GM12878 (cell line): ENCODE measurements at regions not wholly inside any gene's neighbourhood (a gene's known extent, or its start where the extent isn't known, plus 50 kb on each side); places are given as distances from the start of the nearest gene placed in this dataset.

Experiments used
- ATAC-seq: fragments of 200-7000 bp; cut with Tn5 transposase; 3 replicates; pipeline ENCODE4 v1.9.1; 2020; ENCODE audit warnings: mild to moderate bottlenecking, moderate library complexity
- BruUV-seq: library from RNA; stranded (reverse); fragments of 400-500 nt; replicated peaks from 2 replicates; lab custom pipeline; 2021; lab: Mats Ljungman, UMichigan
- CTCF ChIA-PET: fragments of 300-600 bp; sonication (Branson Sonifier 250); formaldehyde crosslinking; extraction: SDS; loops from one replicate; lab custom pipeline; 2021; ENCODE audit warnings: inconsistent platforms; lab: Yijun Ruan, JAX
- POLR2A ChIA-PET: fragments of 350-600 bp; formaldehyde crosslinking; extraction: SDS; loops from one replicate; lab custom pipeline; 2021; ENCODE audit warnings: inconsistent platforms; lab: Charles Lee
- RAD21 ChIA-PET: fragments of 300-600 bp; sonication (Branson Sonifier 250); formaldehyde crosslinking; loops from one replicate; lab custom pipeline; 2023; ENCODE audit warnings: antibody characterized with exemption; ENCODE audit not compliant: unreplicated experiment; lab: Charles Lee
- SMC1A ChIA-PET: fragments of 300-600 bp; sonication (Branson Sonifier 250); formaldehyde crosslinking; loops from one replicate; lab custom pipeline; 2023; ENCODE audit not compliant: unreplicated experiment, uncharacterized antibody; lab: Charles Lee
- DNase-seq: peaks from one replicate; pipeline ENCODE4 v3.0.0-alpha.2; 2011; ENCODE audit warnings: low read depth, low spot score
- FAIRE-seq: peaks from 3 replicates; lab custom pipeline; 2011; peaks lifted over from hg19 to GRCh38; lab: Jason Lieb, UNC
- H2AFZ ChIP-seq: 2 replicates; pipeline ENCODE4 v1.6.0; 2011; ENCODE audit warnings: low read depth, low read length, control low read depth; ENCODE audit not compliant: control insufficient read depth
- H3K27ac ChIP-seq: 2 replicates; pipeline ENCODE4 v1.5.1; 2011; ENCODE audit warnings: control low read depth; ENCODE audit not compliant: control insufficient read depth, insufficient read depth
- H3K27me3 ChIP-seq, 2 experiments: replicated peaks in 1 of 2; 2 replicates each; pipeline versions ENCODE4 v1.6.0 to v1.6.1; 2011; ENCODE audit warnings: low read length in 1 of 2; ENCODE audit not compliant: control insufficient read depth in 2 of 2, insufficient read depth in 2 of 2
- H3K36me3 ChIP-seq, 2 experiments: 2 replicates each; pipeline ENCODE4 v1.5.1; 2011; ENCODE audit warnings: low read length in 1 of 2; ENCODE audit not compliant: control insufficient read depth in 2 of 2, insufficient read depth in 2 of 2
- H3K4me1 ChIP-seq: 2 replicates; pipeline ENCODE4 v1.6.1; 2011; ENCODE audit warnings: mild to moderate bottlenecking, low read length, moderate library complexity, mixed read lengths; ENCODE audit not compliant: control insufficient read depth, insufficient read depth
- H3K4me2 ChIP-seq: 2 replicates; pipeline ENCODE4 v1.6.0; 2011; ENCODE audit warnings: control low read depth; ENCODE audit not compliant: control insufficient read depth, insufficient read depth
- H3K4me3 ChIP-seq: fragments of 200-600 bp; sonication (generic); 2 replicates; pipeline ENCODE4 v1.5.1; 2016
- H3K79me2 ChIP-seq: 2 replicates; pipeline ENCODE4 v1.6.0; 2011; ENCODE audit warnings: low read length; ENCODE audit not compliant: control insufficient read depth, insufficient read depth
- H3K9ac ChIP-seq: 2 replicates; pipeline ENCODE4 v1.8.0; 2011; ENCODE audit warnings: low read length, control low read depth, mixed read lengths; ENCODE audit not compliant: control insufficient read depth, insufficient read depth
- H3K9me3 ChIP-seq: replicated peaks from 3 replicates; pipeline ENCODE4 v1.5.1; 2011; ENCODE audit warnings: mild to moderate bottlenecking, low read length; ENCODE audit not compliant: control insufficient read depth, insufficient read depth
- H4K20me1 ChIP-seq: 2 replicates; pipeline ENCODE4 v1.6.0; 2011; ENCODE audit not compliant: control insufficient read depth, insufficient read depth
- IRF4 ChIP-seq: IDR thresholded peaks from 2 replicates; pipeline ENCODE4 v1.6.1; 2011; ENCODE audit warnings: low read depth, low read length
- JUND ChIP-seq: IDR thresholded peaks from 2 replicates; pipeline ENCODE4 v1.6.1; 2012; ENCODE audit warnings: low read depth, mild to moderate bottlenecking, low read length, improper control_type of control experiment, moderate library complexity
- MEF2A ChIP-seq: IDR thresholded peaks from 2 replicates; pipeline ENCODE4 v1.6.1; 2011; ENCODE audit warnings: low read depth, mild to moderate bottlenecking, low read length, moderate library complexity; ENCODE audit not compliant: insufficient read depth
- MTA2 ChIP-seq: fragments of 450-650 bp; IDR thresholded peaks from 2 replicates; pipeline ENCODE4 v1.6.1; 2016; ENCODE audit warnings: low read depth, mild to moderate bottlenecking, moderate library complexity
- MYC ChIP-seq: IDR thresholded peaks from 2 replicates; pipeline ENCODE4 v1.6.1; 2011; ENCODE audit warnings: mild to moderate bottlenecking, low read length, moderate library complexity, inconsistent platforms; ENCODE audit not compliant: insufficient read depth, insufficient replicate concordance, insufficient read length, severe bottlenecking
- PBX3 ChIP-seq: IDR thresholded peaks from 2 replicates; pipeline ENCODE4 v1.6.1; 2011; ENCODE audit warnings: mild to moderate bottlenecking, low read depth, low read length, moderate library complexity; ENCODE audit not compliant: insufficient replicate concordance
- SIX5 ChIP-seq: IDR thresholded peaks from 2 replicates; pipeline ENCODE4 v1.6.1; 2011; ENCODE audit warnings: mild to moderate bottlenecking, low read depth, low read length, moderate library complexity; ENCODE audit not compliant: severe bottlenecking
- SMAD5 ChIP-seq: IDR thresholded peaks from 2 replicates; pipeline ENCODE4 v1.6.1; 2016; ENCODE audit warnings: antibody characterized with exemption, low read depth
- ZNF274 ChIP-seq: IDR thresholded peaks from one replicate; pipeline ENCODE4 v1.8.0; 2011; ENCODE audit not compliant: insufficient read length, insufficient read depth
- in situ Hi-C: fragments of 300-500 bp; cut with MboI; formaldehyde crosslinking; loops from 9 replicates; pipeline ENCODE4 v1.14.3; 2018; ENCODE audit warnings: mixed read lengths
- intact Hi-C: fragments of 100-400 bp; cut with micrococcal nuclease; formaldehyde crosslinking; loops from one replicate; pipeline ENCODE4 v1.14.2; 2022; ENCODE audit not compliant: unreplicated experiment
- TF ChIP-seq, protein P1 (sequence below): fragments of 450-650 bp; IDR thresholded peaks from 2 replicates; pipeline ENCODE4 v1.6.1; 2017; ENCODE audit warnings: borderline replicate concordance
- TF ChIP-seq, protein P2 (sequence below): fragments of 450-650 bp; IDR thresholded peaks from 2 replicates; pipeline ENCODE4 v1.6.1; 2017; ENCODE audit warnings: mild to moderate bottlenecking, low read depth, inconsistent platforms; ENCODE audit not compliant: poor library complexity, severe bottlenecking

DNA sequence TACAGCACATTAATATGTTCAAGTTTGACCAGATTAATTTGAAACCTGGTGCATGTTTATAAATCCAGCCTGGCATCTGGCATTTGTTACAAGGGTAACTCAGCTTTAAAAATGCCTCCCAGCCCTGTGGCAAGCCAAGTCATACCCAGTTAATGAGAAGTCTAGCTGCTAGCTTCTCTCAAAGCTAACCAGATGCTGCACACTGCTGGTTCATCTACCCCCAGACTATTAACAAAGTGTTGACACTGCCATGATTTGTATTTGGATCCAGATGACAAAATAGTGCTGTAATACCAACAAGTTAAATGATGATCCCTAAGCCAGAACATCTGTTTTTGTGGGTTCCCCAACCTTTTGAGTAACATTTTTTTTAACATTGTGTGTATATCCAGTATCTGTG lies 573.7 kb upstream of the DAB2 start:
- RAD21 ChIA-PET = no interaction called here
- Histone ChIP-seq H3K4me3 (no peak overlapping the region), H3K79me2 (no peaks in the 10 kb centered on the region), H3K27me3 (no peaks in the 10 kb centered on the region), H3K9me3 (no peaks in the 10 kb centered on the region), H3K4me2 (no peak overlapping the region), H3K4me1 (no peaks in the 10 kb centered on the region), H3K9ac (no peak overlapping the region), H2AFZ (no peak overlapping the region), H3K27ac (no peak overlapping the region), H4K20me1 (no peaks in the 10 kb centered on the region), H3K36me3 (no peaks in the 10 kb centered on the region)
- SMC1A ChIA-PET = no interaction called here
- intact Hi-C loops (no loop called here), in situ Hi-C loops (no loop called here)
- TF ChIP-seq MEF2A = no peak
- no peak for TF ChIP-seq IRF4
- no peak for TF ChIP-seq PBX3
- no peak for TF ChIP-seq ZNF274
- no peak for TF ChIP-seq MTA2
- TF ChIP-seq, protein P1, sequence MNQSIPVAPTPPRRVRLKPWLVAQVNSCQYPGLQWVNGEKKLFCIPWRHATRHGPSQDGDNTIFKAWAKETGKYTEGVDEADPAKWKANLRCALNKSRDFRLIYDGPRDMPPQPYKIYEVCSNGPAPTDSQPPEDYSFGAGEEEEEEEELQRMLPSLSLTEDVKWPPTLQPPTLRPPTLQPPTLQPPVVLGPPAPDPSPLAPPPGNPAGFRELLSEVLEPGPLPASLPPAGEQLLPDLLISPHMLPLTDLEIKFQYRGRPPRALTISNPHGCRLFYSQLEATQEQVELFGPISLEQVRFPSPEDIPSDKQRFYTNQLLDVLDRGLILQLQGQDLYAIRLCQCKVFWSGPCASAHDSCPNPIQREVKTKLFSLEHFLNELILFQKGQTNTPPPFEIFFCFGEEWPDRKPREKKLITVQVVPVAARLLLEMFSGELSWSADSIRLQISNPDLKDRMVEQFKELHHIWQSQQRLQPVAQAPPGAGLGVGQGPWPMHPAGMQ = no peak
- TF ChIP-seq SMAD5 = no peak
- TF ChIP-seq, protein P2, sequence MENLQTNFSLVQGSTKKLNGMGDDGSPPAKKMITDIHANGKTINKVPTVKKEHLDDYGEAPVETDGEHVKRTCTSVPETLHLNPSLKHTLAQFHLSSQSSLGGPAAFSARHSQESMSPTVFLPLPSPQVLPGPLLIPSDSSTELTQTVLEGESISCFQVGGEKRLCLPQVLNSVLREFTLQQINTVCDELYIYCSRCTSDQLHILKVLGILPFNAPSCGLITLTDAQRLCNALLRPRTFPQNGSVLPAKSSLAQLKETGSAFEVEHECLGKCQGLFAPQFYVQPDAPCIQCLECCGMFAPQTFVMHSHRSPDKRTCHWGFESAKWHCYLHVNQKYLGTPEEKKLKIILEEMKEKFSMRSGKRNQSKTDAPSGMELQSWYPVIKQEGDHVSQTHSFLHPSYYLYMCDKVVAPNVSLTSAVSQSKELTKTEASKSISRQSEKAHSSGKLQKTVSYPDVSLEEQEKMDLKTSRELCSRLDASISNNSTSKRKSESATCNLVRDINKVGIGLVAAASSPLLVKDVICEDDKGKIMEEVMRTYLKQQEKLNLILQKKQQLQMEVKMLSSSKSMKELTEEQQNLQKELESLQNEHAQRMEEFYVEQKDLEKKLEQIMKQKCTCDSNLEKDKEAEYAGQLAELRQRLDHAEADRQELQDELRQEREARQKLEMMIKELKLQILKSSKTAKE = no peak
- TF ChIP-seq SIX5 = no peak
- TF ChIP-seq JUND = no peak
- no peak for TF ChIP-seq MYC
- ATAC-seq (no peak), FAIRE-seq (no peak), DNase-seq (no peak)
- POLR2A ChIA-PET = no interaction called here
- no TSS peak for BruUV-seq
- CTCF ChIA-PET = no interaction called here
